ENCODE measurements at regions not wholly inside any gene's neighbourhood (a gene's known extent, or its start where the extent isn't known, plus 50 kb on each side); places are given as distances from the start of the nearest gene placed in this dataset.

DNA sequence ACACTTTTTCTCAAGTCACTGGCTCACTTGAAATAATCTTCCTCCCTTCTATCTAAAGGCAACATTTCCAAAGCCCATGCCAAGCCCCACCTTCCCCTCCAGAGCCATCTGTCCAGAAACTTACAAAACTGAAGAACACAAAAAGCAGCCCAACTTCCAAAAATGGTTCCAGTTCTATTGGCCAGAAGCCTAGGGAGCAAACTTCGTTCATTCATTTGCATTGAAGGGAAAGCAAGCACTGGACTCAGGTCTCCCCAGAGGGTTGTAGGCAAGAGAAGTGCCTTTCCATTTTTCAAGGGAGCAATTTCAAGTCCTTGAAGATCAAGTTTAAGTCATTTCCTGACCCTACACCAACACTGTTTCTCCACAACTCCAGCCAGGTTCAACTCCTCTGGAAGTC, 585.0 kb downstream of the BCL11A start:
- TF ChIP-seq CTCF (IDR thresholded peaks at IDR 0.05; ENCODE audit: low read length) (no peak), EZH2 (IDR thresholded peaks at IDR 0.05; ENCODE audit: borderline replicate concordance, low read length) (no peak)

All from OCI-LY1 (cell line).